H1 (cell line): ENCODE measurements at regions not wholly inside any gene's neighbourhood (a gene's known extent, or its start where the extent isn't known, plus 50 kb on each side); places are given as distances from the start of the nearest gene placed in this dataset.

Source experiments
- CTCF ChIA-PET: fragments of 300-600 bp; sonication (Branson Sonifier 250); formaldehyde crosslinking; loops from one replicate; lab custom pipeline; 2021; ENCODE audit not compliant: partially characterized antibody; lab: Charles Lee
- POLR2A ChIA-PET: fragments of 300-600 bp; sonication (Branson Sonifier 250); formaldehyde crosslinking; loops from one replicate; lab custom pipeline; 2021; ENCODE audit warnings: inconsistent platforms; ENCODE audit not compliant: partially characterized antibody; lab: Charles Lee
- DNase-seq, 2 experiments: peaks; one replicate each; pipeline versions ENCODE4 v3.0.0 to v3.0.0-alpha.2; 2010 to 2022; ENCODE audit warnings: low spot score in 2 of 2, low read depth in 1 of 2, mixed read lengths in 1 of 2
- FAIRE-seq: peaks from 2 replicates; lab custom pipeline; 2011; peaks lifted over from hg19 to GRCh38; lab: Jason Lieb, UNC
- H2AFZ ChIP-seq: 2 replicates; pipeline ENCODE4 v1.8.1; 2012; ENCODE audit warnings: low read length, inconsistent platforms
- H2AK5ac ChIP-seq: 2 replicates; pipeline ENCODE4 v1.6.1; 2013; ENCODE audit warnings: low read depth, low read length
- H2BK120ac ChIP-seq: replicated peaks from 2 replicates; pipeline ENCODE3; 2013; ENCODE audit warnings: low read depth, low read length, inconsistent platforms
- H2BK12ac ChIP-seq: 2 replicates; pipeline ENCODE4 v1.6.1; 2013; ENCODE audit warnings: low read depth, low read length
- H2BK15ac ChIP-seq: 2 replicates; pipeline ENCODE4 v1.6.1; 2013; ENCODE audit warnings: low read length
- H2BK20ac ChIP-seq: 2 replicates; pipeline ENCODE4 v1.6.1; 2013; ENCODE audit warnings: low read length
- H2BK5ac ChIP-seq: 2 replicates; pipeline ENCODE4 v1.6.1; 2013; ENCODE audit warnings: low read depth, low read length
- H3K14ac ChIP-seq: 2 replicates; pipeline ENCODE4 v1.6.1; 2013; ENCODE audit warnings: inconsistent platforms; ENCODE audit not compliant: insufficient read length
- H3K18ac ChIP-seq: 2 replicates; pipeline ENCODE4 v1.6.1; 2013; ENCODE audit warnings: low read length; ENCODE audit errors: extremely low read depth
- H3K23ac ChIP-seq: 2 replicates; pipeline ENCODE4 v1.6.1; 2013; ENCODE audit warnings: inconsistent platforms; ENCODE audit not compliant: insufficient read length
- H3K23me2 ChIP-seq: 2 replicates; pipeline ENCODE4 v1.6.1; 2013; ENCODE audit warnings: low read depth, low read length
- H3K27ac ChIP-seq: 2 replicates; pipeline ENCODE4 v1.6.1; 2011; ENCODE audit warnings: low read depth, low read length, inconsistent platforms
- H3K27me3 ChIP-seq, 4 experiments: replicated peaks in 1 of 4; 1 replicate in 1 of 4; 2 replicates in 3 of 4; pipeline versions ENCODE4 v1.6.1 to v1.8.1; 2011 to 2013; ENCODE audit warnings: low read length in 3 of 4, mild to moderate bottlenecking in 3 of 4, inconsistent platforms in 2 of 4, mixed read lengths in 2 of 4, moderate library complexity in 1 of 4; ENCODE audit not compliant: control insufficient read depth in 3 of 4, insufficient read depth in 3 of 4; ENCODE audit errors: extremely low read depth in 1 of 4
- H3K36me3 ChIP-seq, 4 experiments: 2 replicates each; pipeline versions ENCODE4 v1.6.1 to v1.8.1; 2011 to 2013; ENCODE audit warnings: mild to moderate bottlenecking in 4 of 4, low read length in 3 of 4, moderate library complexity in 2 of 4, control low read depth in 1 of 4, inconsistent platforms in 1 of 4; ENCODE audit not compliant: insufficient read depth in 4 of 4, control insufficient read depth in 2 of 4
- H3K4ac ChIP-seq: replicated peaks from 2 replicates; pipeline ENCODE3; 2013; ENCODE audit warnings: low read length, low read depth, mixed read lengths, inconsistent platforms; ENCODE audit not compliant: insufficient read length
- H3K4me1 ChIP-seq, 4 experiments: replicated peaks in 1 of 4; 1 replicate in 1 of 4; 2 replicates in 3 of 4; pipeline versions ENCODE4 v1.6.1 to v1.8.1; 2011 to 2013; ENCODE audit warnings: low read length in 3 of 4, inconsistent platforms in 2 of 4, mixed read lengths in 1 of 4; ENCODE audit not compliant: insufficient read depth in 4 of 4, control insufficient read depth in 3 of 4
- H3K4me2 ChIP-seq, 2 experiments: 2 replicates each; pipeline versions ENCODE4 v1.6.1 to v1.8.1; 2011 to 2013; ENCODE audit warnings: low read depth in 2 of 2, low read length in 2 of 2, control low read depth in 1 of 2, inconsistent platforms in 1 of 2, mild to moderate bottlenecking in 1 of 2; ENCODE audit not compliant: insufficient read depth in 1 of 2
- H3K4me3 ChIP-seq, 4 experiments: fragments of 200-600, 300-600 bp in 1 of 4; sonication (generic), shearing (Covaris generic), sonication (Bioruptor Twin) in 1 of 4; 2 replicates each; pipeline versions ENCODE4 v1.5.1 to v1.8.1; 2011 to 2016; ENCODE audit warnings: low read length in 4 of 4, low read depth in 3 of 4, control low read depth in 2 of 4, inconsistent platforms in 2 of 4, mild to moderate bottlenecking in 2 of 4, mixed read lengths in 1 of 4, moderate library complexity in 1 of 4; ENCODE audit not compliant: insufficient read depth in 2 of 4; ENCODE audit errors: extremely low read depth in 1 of 4
- H3K56ac ChIP-seq: replicated peaks from 2 replicates; pipeline ENCODE3; 2013; ENCODE audit warnings: low read depth, mild to moderate bottlenecking, mixed read lengths, low read length, inconsistent platforms; ENCODE audit not compliant: insufficient read length
- H3K79me1 ChIP-seq: 2 replicates; pipeline ENCODE4 v1.6.1; 2013; ENCODE audit warnings: low read depth, low read length, control low read depth
- H3K79me2 ChIP-seq, 2 experiments: 2 replicates each; pipeline versions ENCODE4 v1.6.1 to v1.8.1; 2012 to 2013; ENCODE audit warnings: low read length in 2 of 2, mild to moderate bottlenecking in 2 of 2, inconsistent platforms in 1 of 2; ENCODE audit not compliant: insufficient read depth in 2 of 2, control insufficient read depth in 1 of 2
- H3K9ac ChIP-seq, 4 experiments: replicated peaks in 1 of 4; 1 replicate in 1 of 4; 2 replicates in 3 of 4; pipeline versions ENCODE4 v1.6.1 to v1.8.1; 2011 to 2013; ENCODE audit warnings: low read depth in 3 of 4, low read length in 3 of 4, control low read depth in 2 of 4, mild to moderate bottlenecking in 2 of 4, moderate library complexity in 2 of 4, inconsistent platforms in 1 of 4; ENCODE audit errors: extremely low read depth in 1 of 4
- H3K9me3 ChIP-seq, 2 experiments: 2 replicates each; pipeline versions ENCODE4 v1.6.1 to v1.8.1; 2012 to 2013; ENCODE audit warnings: mild to moderate bottlenecking in 2 of 2, moderate library complexity in 2 of 2, control low read depth in 1 of 2, inconsistent platforms in 1 of 2, low read depth in 1 of 2, low read length in 1 of 2, mixed read lengths in 1 of 2; ENCODE audit not compliant: insufficient read depth in 2 of 2
- H4K20me1 ChIP-seq, 2 experiments: replicated peaks in 1 of 2; 2 replicates each; pipeline versions ENCODE3 to v1.8.1; 2011 to 2013; ENCODE audit warnings: inconsistent platforms in 2 of 2, low read length in 2 of 2, mild to moderate bottlenecking in 1 of 2; ENCODE audit not compliant: insufficient read depth in 2 of 2, control insufficient read depth in 1 of 2
- H4K5ac ChIP-seq: 2 replicates; pipeline ENCODE4 v1.6.1; 2013; ENCODE audit warnings: low read length, low read depth, mixed read lengths, inconsistent platforms; ENCODE audit not compliant: insufficient read length
- H4K8ac ChIP-seq: 2 replicates; pipeline ENCODE4 v1.8.0; 2013; ENCODE audit warnings: mild to moderate bottlenecking, moderate library complexity, low read length, inconsistent platforms; ENCODE audit not compliant: insufficient read depth; ENCODE audit errors: extremely low read depth
- H4K91ac ChIP-seq: replicated peaks from 2 replicates; pipeline ENCODE3; 2013; ENCODE audit warnings: low read length, mixed read lengths, inconsistent platforms; ENCODE audit not compliant: insufficient read length
- CEBPB ChIP-seq: IDR thresholded peaks from 2 replicates; pipeline ENCODE4 v1.6.1; 2012; ENCODE audit warnings: low read depth, low read length
- E2F6 ChIP-seq: IDR thresholded peaks from 2 replicates; pipeline ENCODE4 v1.6.1; 2012; ENCODE audit warnings: inconsistent platforms
- NRF1 ChIP-seq: IDR thresholded peaks from 2 replicates; pipeline ENCODE4 v1.6.1; 2011; ENCODE audit warnings: mild to moderate bottlenecking, low read depth, low read length, improper control_type of control experiment
- SAP30 ChIP-seq: fragments of 300-600 bp; sonication (generic); IDR thresholded peaks from 2 replicates; pipeline ENCODE4 v1.7.1; 2012; ENCODE audit warnings: low read length, moderate library complexity, mild to moderate bottlenecking, inconsistent platforms; ENCODE audit not compliant: insufficient read depth, insufficient replicate concordance
- YY1 ChIP-seq: IDR thresholded peaks from 2 replicates; pipeline ENCODE4 v1.6.1; 2011; ENCODE audit warnings: low read depth, mild to moderate bottlenecking, low read length
- WGBS, 2 experiments: shearing (Covaris generic) in 1 of 2; methylation state at CpG; one replicate each; pipeline versions ENCODE4 v1.1.6 to v1.1.7; 2013 to 2015; ENCODE audit warnings: low lambda C conversion rate in 2 of 2, mixed read lengths in 2 of 2, inconsistent platforms in 1 of 2, low coverage in 1 of 2, missing lambda C conversion rate in 1 of 2; ENCODE audit not compliant: insufficient replicate concordance in 2 of 2, insufficient coverage in 1 of 2, insufficient read length in 1 of 2; ENCODE audit errors: extremely low coverage in 1 of 2, missing lambda C conversion rate in 1 of 2; 5-methylcytosine and 5-hydroxymethylcytosine counted together

- H2BK20ac ChIP-seq = no peak overlapping the region
- ChIA-PET CTCF (interaction anchor here (0.6 to 1.6 kb wide), 4 partner anchors 20 to 60 kb away, joined by 3 to 5 read pairs (median 3); no protein-coding TSS in a partner anchor), POLR2A (no interaction called here)
Observed at GRCh38 chr6:27644528-27644927, 171.6 kb upstream of the ZNF184 start.

More at GRCh38 chr6:27644528-27644927, 171.6 kb upstream of the ZNF184 start:
- no peak overlapping the region for H3K4ac ChIP-seq
- H3K9ac ChIP-seq = no peak overlapping the region
- H4K91ac ChIP-seq = no peak overlapping the region
- H4K20me1 ChIP-seq = no peaks in the 10 kb centered on the region
- H3K27me3 ChIP-seq = no peaks in the 10 kb centered on the region
- TF ChIP-seq CEBPB (no peak), YY1 (no peak), E2F6 (no peak), NRF1 (no peak), SAP30 (no peak)
- TF ChIP-seq, all 59 proteins: peak for 0
- Histone ChIP-seq H2BK5ac (no peak overlapping the region), H2BK120ac (no peak overlapping the region), H3K23ac (no peak overlapping the region), H3K9me3 (no peaks in the 10 kb centered on the region), H3K18ac (no peak overlapping the region), H3K79me1 (no peaks in the 10 kb centered on the region), H4K8ac (no peak overlapping the region), H3K27ac (no peak overlapping the region), H2BK15ac (no peak overlapping the region; the same call in 1 of the 2 replicates), H3K4me3 (no peak overlapping the region), H3K79me2 (no peaks in the 10 kb centered on the region), H3K4me2 (no peak overlapping the region), H3K14ac (no peak overlapping the region), H3K36me3 (no peaks in the 10 kb centered on the region), H2AFZ (peak overlapping the region; percentile 65; the same call in 1 of the 2 replicates), H3K23me2 (no peaks in the 10 kb centered on the region), H2AK5ac (no peak overlapping the region), H3K4me1 (no peaks in the 10 kb centered on the region; a peak in 1 of 7 replicates), H4K5ac (no peak overlapping the region), H2BK12ac (no peak overlapping the region), H3K56ac (no peak overlapping the region)
- FAIRE-seq (no peak), DNase-seq (no peak)
- WGBS, 2 experiments = 80% methylated on average over 6 of the region's 6 CpGs; no CpG with 5 or more reads in 1 of the 2 experiments
